G401 (cell line): ENCODE measurements at regions not wholly inside any gene's neighbourhood (a gene's known extent, or its start where the extent isn't known, plus 50 kb on each side); places are given as distances from the start of the nearest gene placed in this dataset.
"Not testable (repeated sequence)": the region's sequence is repeated elsewhere in the genome, so short reads cannot be mapped to it uniquely, and the experiment has no call there.

ENCODE experiments used
- DNase-seq: peaks from one replicate; pipeline ENCODE4 v3.0.0-alpha.2; 2015; ENCODE audit warnings: low spot score
- in situ Hi-C: cut with HindIII; loops from 2 replicates; pipeline ENCODE4 v1.10.0; 2016; ENCODE audit warnings: low sequenced_read_pairs, mixed read lengths

DNA sequence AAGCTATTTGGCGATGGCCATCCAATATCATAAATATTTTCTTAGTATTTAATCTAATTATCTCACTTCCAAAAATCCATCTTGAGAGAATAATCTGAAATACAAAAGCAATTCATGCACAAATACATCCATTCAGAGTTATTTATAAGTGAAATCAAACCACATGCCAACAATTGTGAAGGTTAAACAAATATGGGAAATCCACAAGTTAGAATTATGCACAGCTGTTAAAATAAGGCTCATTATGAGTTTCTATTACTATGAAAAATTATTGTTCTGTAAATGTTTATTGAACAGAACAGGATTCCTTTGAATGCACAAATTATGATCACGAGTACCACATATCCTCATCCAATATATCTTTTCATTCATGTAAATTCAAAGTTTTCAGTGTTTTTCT, 267.7 kb downstream of the PLOD2 start:
- in situ Hi-C loops: no loop called here
- DNase-seq: no peak

DNA sequence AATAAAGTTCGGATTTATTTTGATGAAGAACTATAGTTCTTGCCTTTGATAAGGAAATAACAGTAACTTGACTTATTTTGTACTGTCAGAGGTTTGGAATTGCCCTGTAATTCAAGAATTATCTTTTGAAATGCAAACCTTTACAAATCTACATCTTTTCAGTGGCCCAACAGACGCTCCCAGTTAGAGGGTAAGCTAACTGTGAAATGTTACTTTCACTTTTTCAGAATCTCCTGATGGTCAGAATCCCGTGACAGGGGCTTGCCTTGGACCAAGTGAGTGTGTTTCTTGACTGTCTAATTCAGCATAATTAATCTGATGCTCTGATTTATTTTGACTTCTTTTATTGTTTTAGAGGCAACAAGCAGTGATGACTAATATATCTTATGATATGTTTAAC, 262.5 kb downstream of the PLOD2 start:
- in situ Hi-C loops: no loop called here
- DNase-seq: no peak

DNA sequence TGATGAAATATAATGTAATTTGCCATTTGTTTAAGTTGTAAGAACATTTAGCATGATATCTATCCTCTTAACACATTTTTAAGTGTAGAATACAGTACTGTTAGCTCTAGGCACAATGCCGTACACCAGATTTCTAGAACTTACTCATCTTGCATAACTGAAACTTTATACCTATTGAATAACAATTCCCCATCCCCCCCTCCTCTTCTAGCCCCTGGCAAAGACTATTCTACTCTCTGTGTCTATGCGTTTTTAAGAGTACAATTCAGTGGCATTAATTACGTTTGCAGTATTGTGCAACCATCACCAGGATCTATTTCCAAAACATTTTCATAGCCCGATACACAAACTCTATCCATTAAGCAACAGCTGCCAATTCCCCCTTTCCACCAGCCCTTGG, 261.7 kb downstream of the PLOD2 start:
- in situ Hi-C loops: no loop called here

DNA sequence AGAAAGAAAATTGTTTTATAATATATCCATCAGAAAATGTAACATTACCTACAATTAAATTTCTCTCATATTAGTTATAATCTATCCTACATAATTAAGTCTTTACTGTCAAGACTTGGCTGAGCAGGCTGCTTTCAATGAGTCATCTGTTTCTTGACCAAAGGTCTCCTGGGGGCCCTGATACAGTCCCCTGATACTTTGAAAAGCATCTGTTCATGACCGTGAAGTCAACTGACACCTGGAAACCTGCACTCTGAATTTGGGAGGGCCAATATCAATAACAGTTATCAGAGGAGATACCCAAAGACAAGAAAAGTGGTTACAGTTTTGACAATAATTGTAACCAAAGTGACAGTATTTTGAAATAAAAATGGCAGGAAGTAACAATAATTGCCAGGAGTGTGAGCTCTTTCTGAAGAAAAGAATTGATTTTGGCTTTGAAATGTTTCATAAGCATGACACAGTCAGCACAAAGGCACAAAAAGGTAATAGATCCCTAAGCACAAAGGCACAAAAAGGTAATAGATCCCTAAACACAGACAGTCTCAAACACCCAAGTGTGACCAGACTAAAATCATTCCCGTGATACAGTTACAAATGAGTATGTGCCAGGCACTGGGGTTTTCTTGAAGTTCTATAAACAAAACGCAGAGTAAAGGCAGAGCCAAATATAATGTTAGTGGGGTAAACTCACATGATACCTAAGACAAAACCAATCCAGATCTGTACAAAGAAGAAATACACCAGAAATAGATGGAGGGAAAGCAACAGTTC, 260.7 kb downstream of the PLOD2 start:
- in situ Hi-C loops: no loop called here
- no peak for DNase-seq

More for the DNA sequence above, 261.7 kb downstream of the PLOD2 start:
- no peak for DNase-seq

DNA sequence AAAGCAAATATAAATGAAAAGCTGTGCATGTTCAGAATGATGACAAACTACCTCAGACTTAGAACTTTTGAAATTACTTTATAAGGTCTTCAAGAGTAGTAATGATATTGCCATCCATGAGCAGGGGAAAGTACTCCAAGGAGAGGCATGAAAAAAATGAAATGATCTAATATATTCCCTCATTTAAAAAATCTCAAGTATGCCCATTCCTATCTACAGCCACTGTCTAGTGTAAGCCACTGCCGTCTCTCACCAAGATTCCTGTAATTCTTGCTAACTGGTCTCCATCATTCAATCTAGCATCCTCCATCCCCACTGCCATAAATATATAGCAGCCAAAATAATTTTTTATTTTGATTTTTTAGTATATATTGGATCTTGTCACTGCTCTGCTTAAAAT, 258.8 kb downstream of the PLOD2 start:
- in situ Hi-C loops: no loop called here
- DNase-seq: no peak

DNA sequence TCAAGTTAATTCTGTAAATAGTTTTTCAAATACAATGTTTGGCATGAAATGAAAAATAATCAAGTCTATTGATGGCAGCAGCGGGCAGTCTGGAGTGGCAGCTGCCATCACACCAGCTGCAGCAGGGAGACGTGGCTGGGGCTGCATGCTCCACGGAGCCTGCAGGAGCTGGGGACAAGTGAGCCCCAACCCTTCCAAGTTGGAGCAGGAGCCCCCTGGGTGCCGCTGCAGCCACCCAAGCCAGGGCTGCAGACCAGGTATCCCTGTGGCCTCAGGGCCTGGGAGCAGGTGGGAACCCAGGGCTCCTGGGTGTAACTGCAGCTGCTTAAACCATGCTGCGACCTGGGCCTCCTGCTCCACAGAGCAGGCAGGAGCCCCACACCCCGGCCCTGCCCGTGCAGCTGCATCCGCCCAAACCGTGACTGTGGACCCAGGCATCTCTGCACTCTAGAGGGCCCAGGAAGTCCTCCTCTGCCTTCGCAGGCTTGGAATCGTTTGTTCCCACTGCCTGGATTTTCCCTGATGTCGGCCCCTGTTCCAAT, 257.4 kb downstream of the PLOD2 start:
- in situ Hi-C loops: no loop called here
- DNase-seq: no peak

DNA sequence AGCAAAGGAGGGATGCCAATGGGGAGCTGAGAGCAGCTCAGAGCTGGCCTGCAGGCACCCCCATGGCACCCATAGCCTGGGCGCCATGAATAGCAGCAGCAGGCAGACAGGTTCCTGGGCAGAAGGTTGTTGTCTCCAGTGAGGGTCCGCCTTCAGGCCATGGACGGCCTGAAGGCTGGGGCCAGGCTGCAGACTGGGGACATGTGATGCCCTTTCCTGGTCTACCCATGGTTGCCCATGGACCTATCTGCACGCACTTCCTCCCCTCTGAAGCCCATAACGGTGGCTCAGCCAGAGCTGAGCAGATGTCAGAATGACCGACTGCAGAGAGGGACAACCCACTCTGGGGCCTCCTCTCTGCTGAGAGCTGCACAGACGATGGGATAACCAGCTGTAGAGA, 256.8 kb downstream of the PLOD2 start:
- in situ Hi-C loops: no loop called here
- DNase-seq: no peak

DNA sequence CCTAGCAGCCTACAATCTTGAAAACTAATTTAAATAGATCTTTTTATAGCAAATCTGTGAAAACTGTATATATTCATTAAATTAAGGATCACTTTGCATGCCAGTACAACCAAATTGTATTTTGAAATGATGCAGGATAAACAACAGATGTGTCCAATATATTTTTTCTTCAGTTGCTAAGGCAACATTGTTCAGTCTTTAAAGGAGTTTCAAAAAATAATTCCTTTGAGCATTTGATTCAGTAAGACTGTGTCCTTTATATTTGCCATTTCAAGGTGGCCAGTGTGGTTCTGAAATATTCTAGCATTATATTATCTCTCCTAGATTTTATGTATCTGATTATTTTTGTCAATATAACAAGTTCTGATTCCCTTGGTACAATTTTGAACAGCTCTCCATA, 254.7 kb downstream of the PLOD2 start:
- no peak for DNase-seq
- in situ Hi-C loops: no loop called here

DNA sequence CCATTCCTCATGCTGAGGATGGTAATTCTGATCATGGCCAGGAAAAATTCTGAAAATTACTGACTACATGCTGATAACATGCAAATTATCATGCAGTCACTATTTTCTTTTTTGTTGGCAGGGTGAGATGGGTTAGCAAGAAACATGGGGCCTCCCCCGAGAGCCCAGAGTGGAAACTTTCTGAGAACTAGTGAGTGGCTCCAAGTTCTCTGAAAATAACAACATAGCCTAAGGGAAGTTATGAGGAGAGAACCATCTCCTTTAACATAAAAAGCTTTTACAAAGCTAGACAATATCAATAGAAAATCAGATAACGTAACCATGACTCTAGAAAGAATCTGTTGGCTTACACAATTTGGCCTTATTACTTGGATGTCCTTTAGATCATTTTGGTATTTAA, 254.2 kb downstream of the PLOD2 start:
- no peak for DNase-seq
- in situ Hi-C loops: no loop called here

DNA sequence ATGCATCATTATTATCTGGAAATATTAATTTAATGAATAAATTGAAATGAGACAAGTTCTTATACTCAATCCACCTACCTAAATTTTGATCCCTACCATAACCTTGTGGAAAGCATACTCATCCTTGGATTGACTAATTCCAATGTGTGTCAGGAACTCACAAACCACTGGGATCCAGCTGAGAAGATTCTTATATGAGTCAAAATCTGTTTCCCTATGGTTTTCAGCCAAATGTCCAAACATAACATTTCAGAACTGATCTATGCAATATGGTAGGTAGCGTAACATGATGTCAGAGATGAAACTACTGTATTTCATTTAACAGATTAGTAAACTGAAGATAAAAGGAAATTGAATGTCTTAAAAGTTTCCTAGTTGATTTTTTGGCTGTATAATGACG, 250.0 kb downstream of the PLOD2 start:
- in situ Hi-C loops: no loop called here
- DNase-seq: no peak

DNA sequence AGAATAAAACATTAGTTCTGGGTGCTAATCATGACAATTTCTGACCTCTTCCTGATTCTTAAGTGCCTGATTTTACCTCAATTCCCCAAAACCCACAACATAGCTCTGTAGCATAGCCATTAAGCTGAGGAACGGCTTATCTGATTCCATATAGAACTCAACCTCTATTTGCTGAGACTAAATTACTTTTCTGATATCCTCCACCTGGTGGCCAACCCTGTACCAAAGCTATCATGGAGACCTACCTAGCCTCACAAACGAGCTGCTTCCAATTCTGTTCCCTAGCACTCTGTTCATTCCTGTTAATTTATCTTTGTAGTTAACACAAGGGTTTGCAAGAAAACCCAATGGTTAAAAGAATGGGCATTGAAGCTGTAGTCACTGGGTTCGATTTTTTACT, 245.2 kb downstream of the PLOD2 start:
- in situ Hi-C loops: no loop called here
- no peak for DNase-seq

DNA sequence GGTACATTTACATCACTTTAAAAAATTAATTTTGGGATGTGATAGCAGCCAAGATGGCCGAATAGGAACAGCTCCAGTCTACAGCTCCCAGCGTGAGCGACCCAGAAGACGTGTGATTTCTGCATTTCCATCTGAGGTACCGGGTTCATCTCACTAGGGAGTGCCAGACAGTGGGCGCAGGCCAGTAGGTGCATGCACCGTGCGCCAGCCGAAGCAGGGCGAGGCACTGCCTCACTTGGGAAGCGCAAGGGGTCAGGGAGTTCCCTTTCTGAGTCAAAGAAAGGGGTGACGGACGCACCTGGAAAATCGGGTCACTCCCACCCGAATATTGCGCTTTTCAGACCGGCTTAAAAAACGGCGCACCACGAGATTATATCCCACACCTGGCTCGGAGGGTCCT, 233.2 kb downstream of the PLOD2 start:
- DNase-seq, in situ Hi-C loops: not testable (repeated sequence)

DNA sequence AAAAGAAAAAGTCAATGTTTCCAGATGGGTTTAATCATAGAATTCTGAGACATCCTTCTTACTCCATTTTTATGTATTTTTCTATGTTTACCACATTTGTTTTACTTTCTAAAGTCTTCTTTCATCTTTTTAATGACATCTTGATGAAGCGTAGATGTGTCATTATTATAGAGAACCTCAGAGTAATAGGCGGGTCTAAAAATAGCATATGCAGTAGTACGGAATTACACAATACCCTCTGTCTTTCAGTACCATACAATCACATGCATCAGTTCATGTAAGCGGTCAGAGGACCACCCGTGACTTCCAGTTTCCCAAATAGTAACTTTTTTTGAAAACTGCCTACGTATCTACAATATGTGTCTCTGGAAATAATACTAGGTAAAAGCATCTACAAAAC, 224.0 kb downstream of the PLOD2 start:
- DNase-seq: no peak
- in situ Hi-C loops: no loop called here

DNA sequence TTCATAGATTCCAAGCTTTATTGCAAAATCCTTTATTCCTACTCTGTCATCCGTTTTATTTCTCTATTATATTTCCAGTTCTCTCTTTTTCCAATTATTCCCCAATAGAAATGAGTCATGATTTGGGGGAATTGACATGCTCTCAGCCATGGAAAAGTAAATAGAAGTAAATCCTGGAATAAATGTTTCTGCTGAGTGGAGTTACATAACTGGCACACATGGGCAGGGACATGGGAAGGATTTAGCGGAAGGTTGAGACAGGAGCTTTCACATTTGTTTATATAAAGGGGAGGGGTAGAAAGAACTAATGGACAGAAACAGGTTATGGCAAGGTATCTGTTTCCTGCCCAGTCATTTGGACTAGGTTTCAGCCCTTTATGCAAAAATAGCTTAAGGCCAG, 221.6 kb downstream of the PLOD2 start:
- in situ Hi-C loops: no loop called here
- DNase-seq: no peak

DNA sequence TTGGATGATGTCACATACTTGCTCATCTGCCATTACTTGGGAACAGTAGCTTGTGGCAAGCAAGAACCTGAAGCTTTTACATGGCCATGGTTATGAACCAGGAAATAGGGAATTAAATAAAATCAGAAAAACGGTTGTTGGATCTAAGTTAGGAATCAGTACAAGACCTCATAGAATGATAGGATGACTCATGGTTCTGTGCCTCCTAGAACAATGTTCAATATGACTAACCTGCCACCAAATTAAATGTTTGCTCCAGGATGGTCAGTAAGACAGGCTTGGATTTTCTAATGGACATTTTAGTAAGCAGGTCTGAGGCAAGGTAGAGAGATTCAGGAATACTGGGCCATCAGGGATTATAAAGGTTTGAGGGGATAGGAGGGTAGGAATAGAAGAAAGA, 218.9 kb downstream of the PLOD2 start:
- in situ Hi-C loops: no loop called here
- DNase-seq: no peak

DNA sequence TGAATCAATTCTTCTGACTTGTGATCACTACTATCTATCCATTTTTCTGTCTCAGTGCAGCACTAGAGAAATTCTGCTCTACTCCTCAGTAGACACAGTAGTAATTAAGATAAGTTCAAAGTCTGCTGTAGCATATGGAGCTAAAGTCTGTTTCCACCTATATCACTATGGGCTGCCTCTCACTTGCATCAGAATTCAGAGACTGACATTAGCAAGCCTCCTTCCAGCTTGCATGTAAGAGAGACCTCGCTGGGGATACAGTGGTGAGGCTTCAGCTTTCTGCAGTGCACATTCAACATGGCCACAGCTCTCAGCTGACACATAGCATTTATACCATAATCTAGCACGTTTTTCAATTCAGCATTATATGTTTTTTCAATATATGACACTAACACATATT, 217.0 kb downstream of the PLOD2 start:
- no peak for DNase-seq
- in situ Hi-C loops: no loop called here

DNA sequence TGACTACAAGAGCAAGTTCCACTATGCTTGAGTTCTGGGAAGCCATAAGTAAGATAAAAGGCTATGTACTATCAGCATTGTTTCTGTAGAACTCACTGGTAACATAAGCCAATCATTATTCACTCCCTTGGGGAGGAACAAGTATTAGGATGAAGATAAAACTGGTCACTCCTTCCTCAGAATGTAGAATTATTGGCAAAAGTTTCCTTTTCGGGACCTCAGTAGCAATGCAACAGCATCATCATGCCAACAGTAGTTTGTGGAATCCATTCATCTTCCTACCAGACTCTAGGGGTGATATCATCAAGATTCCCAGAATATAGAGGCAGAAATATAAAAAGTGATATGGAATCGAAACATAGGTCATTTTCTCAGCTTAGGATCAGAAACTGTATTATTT, 209.5 kb downstream of the PLOD2 start:
- in situ Hi-C loops: no loop called here

DNA sequence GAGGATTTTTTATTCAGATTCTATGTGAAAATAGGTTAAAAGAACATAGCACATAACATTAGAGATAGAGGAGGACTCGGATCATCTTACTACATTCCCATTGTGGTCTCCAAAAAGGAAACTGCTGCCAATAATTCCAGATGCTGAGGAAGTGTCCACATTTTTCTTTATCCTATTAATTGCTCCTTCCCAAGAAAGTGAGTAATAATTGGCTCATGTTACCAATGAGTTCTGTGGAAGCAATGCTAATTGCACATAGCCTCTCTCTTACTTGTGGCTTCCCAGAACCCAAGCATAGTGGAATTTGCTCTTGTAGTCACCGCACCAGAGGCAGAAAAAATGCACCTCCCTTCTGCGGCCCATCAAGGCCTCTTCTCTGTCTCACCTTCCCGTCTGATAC, 208.4 kb downstream of the PLOD2 start:
- DNase-seq: no peak
- in situ Hi-C loops: no loop called here

More for the DNA sequence above, 209.5 kb downstream of the PLOD2 start:
- DNase-seq: no peak

DNA sequence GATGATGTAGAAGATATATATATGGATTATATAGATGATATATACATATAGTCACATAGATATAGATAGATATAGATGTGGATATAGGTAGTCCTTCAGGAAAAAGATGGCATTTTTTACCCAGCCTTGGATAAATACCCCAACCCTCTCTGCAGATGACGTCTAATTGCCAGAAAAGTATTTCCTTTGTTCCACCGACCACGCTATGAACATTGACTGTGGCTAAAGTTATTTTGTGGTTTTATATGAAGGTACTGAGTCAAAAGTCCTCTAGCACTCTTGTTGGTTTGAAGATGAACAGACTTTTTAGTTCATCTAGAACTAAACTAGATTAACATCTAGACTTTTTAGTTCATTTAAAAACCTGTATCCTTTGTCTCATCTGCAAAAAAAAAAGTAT, 207.7 kb downstream of the PLOD2 start:
- in situ Hi-C loops: no loop called here
- DNase-seq: no peak

DNA sequence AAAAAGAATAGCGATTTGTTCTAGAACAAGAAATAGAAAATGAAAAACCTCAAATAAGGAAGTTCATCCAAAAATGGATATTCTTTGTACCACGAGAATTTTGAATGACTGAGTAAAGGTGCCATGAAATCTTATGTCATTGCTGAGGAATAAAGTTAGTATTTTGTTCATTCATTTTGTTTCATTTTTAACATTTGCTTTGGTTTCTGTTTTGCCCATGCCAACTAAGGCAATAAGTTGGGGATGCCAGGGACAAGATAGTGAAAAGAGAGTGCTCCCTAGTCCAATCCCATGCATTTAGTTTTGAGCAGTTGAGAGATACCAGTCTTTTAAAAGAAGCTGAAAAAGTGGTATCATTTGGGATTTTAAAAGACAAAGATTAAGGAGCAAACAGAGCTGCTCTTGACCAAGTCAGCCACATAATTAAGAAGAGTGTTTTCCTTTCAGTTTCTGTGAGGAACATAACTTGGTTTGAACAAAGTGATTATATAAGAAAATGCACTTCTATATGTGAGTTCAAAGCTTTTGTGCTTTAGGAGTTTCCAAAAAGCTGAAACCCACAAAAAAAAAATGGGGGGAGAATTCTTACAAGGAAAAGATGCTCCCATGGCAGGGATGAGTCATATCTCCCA, 201.4 kb downstream of the PLOD2 start:
- DNase-seq: no peak
- in situ Hi-C loops: no loop called here

DNA sequence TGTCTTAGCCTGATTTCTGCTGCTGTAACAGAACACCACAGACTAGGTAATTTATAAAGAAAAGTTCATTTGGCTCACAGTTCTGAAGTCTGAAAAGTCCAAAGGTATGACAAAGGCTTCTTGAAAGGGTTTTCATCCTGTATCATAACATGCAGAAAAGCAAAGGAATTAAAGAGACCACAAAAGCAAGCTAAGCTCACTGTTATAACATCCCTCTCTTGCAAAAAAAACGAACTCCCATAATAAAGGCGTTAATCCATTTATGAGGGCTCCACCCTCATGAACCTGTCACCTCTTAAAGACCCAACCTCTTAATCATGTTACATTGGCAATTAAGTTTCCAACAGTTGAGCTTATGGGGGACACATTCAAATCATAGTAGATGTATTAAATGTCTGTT, 197.9 kb downstream of the PLOD2 start:
- in situ Hi-C loops: no loop called here
- DNase-seq: no peak
